GM12891 (cell line): ENCODE measurements at regions not wholly inside any gene's neighbourhood (a gene's known extent, or its start where the extent isn't known, plus 50 kb on each side); places are given as distances from the start of the nearest gene placed in this dataset.

Experiments used
- DNase-seq: peaks from one replicate; pipeline ENCODE4 v3.0.0; 2011; ENCODE audit warnings: low spot score; ENCODE audit not compliant: insufficient read length
- FAIRE-seq: peaks from 2 replicates; lab custom pipeline; 2011; peaks lifted over from hg19 to GRCh38; lab: Jason Lieb, UNC
- PAX5 ChIP-seq: IDR thresholded peaks from 2 replicates; pipeline ENCODE4 v1.6.1; 2011; ENCODE audit warnings: low read length, moderate library complexity, mild to moderate bottlenecking; ENCODE audit not compliant: insufficient read depth, severe bottlenecking
- POLR2A ChIP-seq: IDR thresholded peaks from 2 replicates; pipeline ENCODE4 v1.6.1; 2011; ENCODE audit warnings: low read depth, low read length, control low read depth
- POLR2AphosphoS5 ChIP-seq: IDR thresholded peaks from 2 replicates; pipeline ENCODE4 v1.6.1; 2011; ENCODE audit warnings: low read depth, low read length, control low read depth
- POU2F2 ChIP-seq: IDR thresholded peaks from 2 replicates; pipeline ENCODE4 v1.6.1; 2011; ENCODE audit warnings: low read depth, mild to moderate bottlenecking, control low read depth, low read length, moderate library complexity
- SPI1 ChIP-seq: IDR thresholded peaks from 2 replicates; pipeline ENCODE4 v1.6.1; 2011; ENCODE audit warnings: low read depth, low read length, control low read depth
- TAF1 ChIP-seq: IDR thresholded peaks from 2 replicates; pipeline ENCODE4 v1.6.1; 2011; ENCODE audit warnings: low read depth, low read length, control low read depth

GRCh38 chr15:98400120-98400519 is 248.2 kb upstream of the IGF1R start:
- no peak for TF ChIP-seq POU2F2
- no peak for TF ChIP-seq TAF1
- TF ChIP-seq POLR2A, result no peak
- TF ChIP-seq POLR2AphosphoS5, result no peak
- no peak for TF ChIP-seq PAX5
- TF ChIP-seq SPI1, result no peak
- no peak for FAIRE-seq
- DNase-seq, result no peak

GRCh38 chr15:98401029-98401428 is 247.3 kb upstream of the IGF1R start:
- DNase-seq, result no peak
- no peak for TF ChIP-seq TAF1
- FAIRE-seq, result no peak

- DNase-seq, result no peak
- no peak for FAIRE-seq
- TF ChIP-seq TAF1, result no peak
These were observed 245.9 kb upstream of the IGF1R start for GRCh38 chr15:98402486-98402885.

GRCh38 chr15:98403169-98403568 is 245.2 kb upstream of the IGF1R start:
- DNase-seq (no peak), FAIRE-seq (no peak)
- TF ChIP-seq PAX5 (no peak), POLR2A (no peak), POLR2AphosphoS5 (no peak), TAF1 (no peak), POU2F2 (no peak), SPI1 (no peak)

GRCh38 chr15:98403569-98403968 is 244.8 kb upstream of the IGF1R start:
- no peak for DNase-seq
- TF ChIP-seq POU2F2, result no peak
- no peak for TF ChIP-seq SPI1
- no peak for TF ChIP-seq TAF1
- no peak for TF ChIP-seq PAX5

GRCh38 chr15:98405013-98405412 is 243.3 kb upstream of the IGF1R start:
- TF ChIP-seq SPI1, result no peak
- no peak for TF ChIP-seq POLR2A
- TF ChIP-seq PAX5, result no peak
- no peak for TF ChIP-seq POLR2AphosphoS5
- no peak for TF ChIP-seq TAF1
- no peak for TF ChIP-seq POU2F2
- FAIRE-seq, result no peak
- no peak for DNase-seq

More at GRCh38 chr15:98403569-98403968, 244.8 kb upstream of the IGF1R start:
- FAIRE-seq, result no peak

- TF ChIP-seq TAF1, result no peak
- no peak for TF ChIP-seq PAX5
- no peak for TF ChIP-seq POLR2A
- TF ChIP-seq POU2F2, result no peak
- TF ChIP-seq POLR2AphosphoS5, result no peak
- no peak for TF ChIP-seq SPI1
- DNase-seq (no peak), FAIRE-seq (no peak)
These were observed 240.1 kb upstream of the IGF1R start for GRCh38 chr15:98408231-98408630.

- FAIRE-seq (no peak), DNase-seq (no peak)
- TF ChIP-seq POLR2A (no peak), PAX5 (no peak), POLR2AphosphoS5 (no peak), SPI1 (no peak), POU2F2 (no peak), TAF1 (no peak)
These were observed 238.0 kb upstream of the IGF1R start for GRCh38 chr15:98410328-98410727.

- FAIRE-seq, result no peak
- no peak for DNase-seq
- TF ChIP-seq POU2F2, result no peak
- TF ChIP-seq PAX5, result no peak
- TF ChIP-seq POLR2A, result no peak
- no peak for TF ChIP-seq TAF1
- no peak for TF ChIP-seq POLR2AphosphoS5
- TF ChIP-seq SPI1, result no peak
These were observed 235.5 kb upstream of the IGF1R start for GRCh38 chr15:98412852-98413251.

GRCh38 chr15:98413933-98414546 is 234.3 kb upstream of the IGF1R start:
- no peak for TF ChIP-seq SPI1
- no peak for TF ChIP-seq POLR2A
- no peak for TF ChIP-seq TAF1
- TF ChIP-seq POU2F2, result no peak
- no peak for FAIRE-seq
- no peak for DNase-seq
